Retina (tissue), 1 donor: ENCODE measurements at regions not wholly inside any gene's neighbourhood (a gene's known extent, or its start where the extent isn't known, plus 50 kb on each side); places are given as distances from the start of the nearest gene placed in this dataset.

Source experiments
- DNase-seq: peaks from one replicate; pipeline ENCODE4 v3.0.0-alpha.2; 2016

GRCh38 chr21:28263974-28264373 is 728.7 kb downstream of the LTN1 start:
- DNase-seq: no peak

DNA sequence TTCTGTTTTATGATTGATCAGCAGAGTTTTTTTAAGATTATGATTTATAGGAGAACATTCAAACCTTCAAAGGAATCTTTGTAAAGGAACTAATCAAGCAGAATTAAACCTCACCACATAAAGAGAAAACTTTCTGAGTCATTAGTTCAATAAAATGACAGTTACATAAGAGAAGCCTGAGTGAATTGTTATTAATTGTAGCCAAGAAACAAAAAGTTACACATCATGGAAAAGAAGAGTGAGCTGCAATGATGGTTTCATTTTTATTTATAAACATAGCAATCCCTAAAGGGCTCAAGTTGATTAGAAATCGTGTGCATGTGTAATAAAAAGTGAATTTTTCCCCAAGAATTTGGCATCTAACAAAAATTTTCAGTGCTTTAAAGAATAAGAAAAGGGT is 731.4 kb downstream of the LTN1 start:
- DNase-seq: no peak

GRCh38 chr21:28257276-28257675 is 735.4 kb downstream of the LTN1 start:
- DNase-seq: no peak

- DNase-seq: no peak
Measured at GRCh38 chr21:28256837-28257236, 735.8 kb downstream of the LTN1 start.

DNA sequence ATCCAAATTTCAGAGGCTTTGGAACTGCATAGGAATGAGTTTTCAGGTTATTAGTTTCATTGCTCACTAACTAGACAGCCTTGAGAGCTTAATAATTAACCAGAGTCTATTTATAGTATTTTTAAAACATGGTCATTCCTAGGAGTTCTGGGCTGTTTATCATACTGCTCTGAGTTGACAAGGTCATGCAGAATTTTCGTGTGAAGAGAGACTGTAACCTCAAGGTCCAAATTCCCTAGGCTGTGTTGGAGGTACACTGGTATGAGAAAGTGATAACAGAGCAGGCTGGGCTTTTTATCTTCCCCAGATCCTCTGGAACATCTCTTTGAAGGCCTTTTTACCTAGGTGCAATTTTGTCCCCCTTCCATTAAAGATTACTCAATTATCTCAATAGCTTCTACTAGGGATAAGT is 736.3 kb downstream of the LTN1 start:
- DNase-seq: no peak

- no peak for DNase-seq
Measured at GRCh38 chr21:28253961-28254360, 738.7 kb downstream of the LTN1 start.

GRCh38 chr21:28253338-28253737 is 739.3 kb downstream of the LTN1 start:
- DNase-seq: no peak

GRCh38 chr21:28252928-28253327 is 739.7 kb downstream of the LTN1 start:
- no peak for DNase-seq

DNA sequence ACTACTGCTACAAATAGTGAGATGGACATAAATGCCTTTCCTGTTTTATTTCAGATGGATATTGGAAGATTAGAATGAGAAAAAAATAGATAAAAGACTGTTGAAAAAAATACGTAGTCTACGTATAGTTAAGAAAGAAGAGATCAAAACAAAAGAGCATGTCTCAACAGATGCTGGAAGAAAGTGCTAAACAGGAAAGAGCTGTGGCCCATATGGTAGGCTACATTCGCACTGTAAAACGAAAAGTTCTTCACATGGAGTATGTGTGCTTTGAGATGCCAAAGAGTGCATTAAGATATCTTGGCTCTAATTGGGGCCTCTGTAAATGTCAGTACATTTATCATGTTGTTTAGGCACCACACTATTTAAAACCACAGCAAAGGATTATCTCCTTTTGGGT is 741.7 kb downstream of the LTN1 start:
- DNase-seq: no peak

GRCh38 chr21:28247454-28248020 is 745.1 kb downstream of the LTN1 start:
- no peak for DNase-seq

DNA sequence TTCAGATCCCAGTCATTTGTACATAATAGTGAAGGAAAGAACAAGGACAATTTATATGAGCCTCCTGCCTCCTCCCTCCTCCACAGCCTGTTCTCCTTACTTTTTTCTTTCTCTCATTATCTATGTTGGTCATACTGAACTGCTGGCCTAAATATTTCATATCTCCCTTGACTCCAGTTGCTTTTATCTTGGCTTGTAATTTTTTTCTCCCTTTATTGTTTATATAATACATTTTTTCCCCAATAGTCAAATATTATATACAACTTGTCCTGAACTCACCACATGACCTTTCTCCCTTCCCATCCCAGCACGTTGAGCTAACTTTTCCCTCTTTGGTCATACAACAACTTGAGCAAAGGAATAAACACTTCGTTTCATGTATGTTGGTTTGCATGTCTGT is 752.1 kb downstream of the LTN1 start:
- DNase-seq: no peak

DNA sequence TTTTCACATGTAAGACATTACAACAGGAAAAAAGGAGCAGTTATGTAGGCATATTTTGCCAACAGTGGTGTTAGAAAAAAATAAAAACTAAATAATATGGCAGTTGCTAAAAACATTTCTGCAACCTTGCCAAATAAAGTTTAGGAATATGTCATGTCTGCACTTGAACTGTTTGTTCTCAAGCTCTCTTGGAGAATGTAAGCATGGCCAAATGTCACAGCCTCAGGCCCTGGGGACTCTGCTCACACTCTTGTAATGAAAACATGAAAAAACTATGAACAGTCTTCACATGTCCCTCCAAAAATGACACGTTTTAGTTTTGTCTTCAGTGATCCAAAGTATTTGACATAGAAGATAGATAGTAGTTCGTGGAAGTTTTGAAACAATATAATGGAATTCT is 753.3 kb downstream of the LTN1 start:
- no peak for DNase-seq

DNA sequence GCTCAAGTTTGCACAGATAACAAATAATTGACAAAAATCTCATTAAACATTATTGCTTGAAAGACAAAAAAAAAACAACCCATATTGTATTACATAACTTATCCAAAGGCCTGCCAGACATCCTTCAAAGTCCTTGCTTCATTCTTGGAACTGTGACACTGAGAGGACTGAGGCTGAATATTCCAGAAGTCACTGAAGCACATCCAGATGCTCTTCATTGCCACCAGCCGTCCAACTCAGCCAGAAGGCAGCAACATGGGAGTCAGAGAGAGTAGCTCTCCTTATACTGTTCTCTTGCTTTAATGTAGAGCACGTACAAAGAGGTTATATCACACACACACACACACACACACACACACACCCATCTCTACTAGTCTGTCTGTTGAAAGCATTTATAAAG is 755.0 kb downstream of the LTN1 start:
- DNase-seq: no peak

GRCh38 chr21:28235169-28235895 is 757.3 kb downstream of the LTN1 start:
- no peak for DNase-seq

- DNase-seq: no peak
Measured at GRCh38 chr21:28234326-28234725, 758.4 kb downstream of the LTN1 start.

DNA sequence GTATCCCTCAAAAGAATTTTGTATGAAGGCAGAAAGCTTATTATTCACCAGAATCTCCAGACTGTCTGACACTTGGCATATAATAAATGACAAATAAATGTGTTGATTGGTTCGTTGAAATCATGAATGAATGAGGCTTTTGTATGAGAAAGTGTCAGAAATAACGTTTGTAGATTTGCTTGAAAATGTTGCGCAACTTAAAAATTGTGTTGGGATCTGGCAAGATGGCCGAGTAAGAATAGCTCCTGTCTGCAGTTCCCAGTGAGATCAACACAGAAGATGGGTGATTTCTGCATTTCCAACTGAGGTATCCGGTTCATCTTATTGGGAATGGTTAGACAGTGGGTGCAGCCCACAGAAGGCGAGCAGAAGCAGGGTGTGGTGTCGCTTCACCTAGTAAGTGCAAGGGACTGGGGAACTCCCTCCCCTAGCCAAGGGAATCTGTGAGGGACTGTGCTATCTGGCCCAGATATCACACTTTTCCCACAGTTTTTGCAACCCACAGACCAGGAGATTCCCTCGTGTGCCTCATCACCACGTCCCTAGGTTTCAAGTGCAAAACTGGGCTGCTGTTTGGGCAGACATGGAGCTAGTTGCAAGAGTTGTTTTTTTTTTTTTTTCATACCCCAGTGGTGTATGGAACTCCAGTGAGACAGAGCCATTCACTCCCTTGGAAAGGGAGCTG is 759.0 kb downstream of the LTN1 start:
- DNase-seq: no peak

DNA sequence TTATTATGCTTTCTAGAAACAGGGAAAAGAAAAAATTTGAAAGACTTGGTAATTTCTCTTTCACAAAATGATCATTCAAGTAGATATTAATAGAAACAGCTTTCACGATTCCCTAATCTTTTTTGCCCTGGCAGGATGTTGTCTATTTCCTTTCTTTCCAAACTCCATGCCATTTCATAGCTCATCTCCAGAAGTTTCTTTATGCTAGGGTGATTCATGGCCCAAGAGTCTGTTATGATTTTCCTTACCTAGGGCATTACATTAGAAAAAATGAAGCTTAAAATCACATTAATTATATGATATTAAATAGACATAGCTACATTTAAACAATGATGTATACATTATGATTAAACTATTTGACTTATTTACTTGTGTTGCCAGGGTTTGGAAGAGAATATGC is 762.1 kb downstream of the LTN1 start:
- no peak for DNase-seq

DNA sequence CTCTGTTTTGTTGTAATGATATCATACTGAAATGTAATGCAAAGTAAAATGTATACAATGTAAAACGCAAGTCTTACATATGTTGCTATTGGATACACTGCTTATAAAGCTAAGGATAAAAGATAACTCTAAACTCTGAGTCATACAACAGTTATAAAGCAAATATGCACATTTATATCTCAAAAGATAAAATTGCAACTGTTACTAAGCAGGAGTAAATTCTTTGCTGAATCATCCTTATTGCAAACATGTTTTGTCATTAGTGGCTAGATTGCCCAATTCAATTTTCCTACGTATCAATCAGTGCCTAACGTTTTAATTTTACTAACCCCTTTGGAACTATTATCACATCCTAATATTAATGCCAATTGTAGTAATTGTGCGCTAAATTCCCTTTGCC is 762.9 kb downstream of the LTN1 start:
- no peak for DNase-seq

DNA sequence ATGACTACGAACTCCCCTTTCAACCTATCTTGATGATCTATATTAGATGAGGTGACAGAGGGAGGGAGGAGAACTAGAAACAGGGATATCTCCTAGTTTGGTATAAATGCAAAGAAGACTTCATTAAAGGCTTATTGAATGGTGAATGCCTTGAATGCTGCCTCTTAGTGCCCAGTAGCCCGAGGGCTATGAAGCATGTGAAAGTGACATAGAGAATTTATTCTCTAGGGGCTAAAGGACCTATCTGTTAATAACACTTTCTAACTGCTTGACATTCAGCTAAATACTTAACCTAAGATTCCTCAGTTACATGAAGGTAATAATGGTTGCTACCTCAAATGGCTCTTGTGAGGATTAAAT is 764.1 kb downstream of the LTN1 start:
- no peak for DNase-seq

GRCh38 chr21:28227881-28228635 is 764.6 kb downstream of the LTN1 start:
- no peak for DNase-seq

GRCh38 chr21:28226563-28226962 is 766.1 kb downstream of the LTN1 start:
- DNase-seq: no peak

DNA sequence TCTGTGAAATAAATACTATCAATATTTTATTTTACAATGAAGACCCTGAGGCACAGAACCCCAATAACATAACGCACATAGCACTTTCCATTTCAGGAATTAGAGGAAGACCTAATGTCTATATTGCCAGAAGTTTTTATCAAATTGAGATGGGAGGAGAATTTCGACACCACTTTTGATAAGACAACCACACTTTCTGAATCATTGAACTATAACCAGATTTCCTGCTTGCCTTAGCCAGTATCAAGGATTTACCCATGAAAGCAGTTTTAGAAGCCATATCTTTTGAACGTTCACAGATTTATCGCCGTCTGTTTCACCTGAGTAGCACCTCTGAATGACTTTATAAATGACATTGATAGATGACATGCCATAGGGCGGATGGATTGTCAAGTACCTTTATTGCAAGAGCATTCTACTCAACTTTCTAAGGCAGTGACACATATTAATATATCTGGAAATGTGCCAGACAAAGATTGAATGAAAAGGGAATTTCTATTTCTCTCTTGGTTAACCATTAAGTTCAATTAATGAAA is 768.4 kb downstream of the LTN1 start:
- DNase-seq: no peak

- no peak for DNase-seq
Measured at GRCh38 chr21:28221984-28222383, 770.7 kb downstream of the LTN1 start.

DNA sequence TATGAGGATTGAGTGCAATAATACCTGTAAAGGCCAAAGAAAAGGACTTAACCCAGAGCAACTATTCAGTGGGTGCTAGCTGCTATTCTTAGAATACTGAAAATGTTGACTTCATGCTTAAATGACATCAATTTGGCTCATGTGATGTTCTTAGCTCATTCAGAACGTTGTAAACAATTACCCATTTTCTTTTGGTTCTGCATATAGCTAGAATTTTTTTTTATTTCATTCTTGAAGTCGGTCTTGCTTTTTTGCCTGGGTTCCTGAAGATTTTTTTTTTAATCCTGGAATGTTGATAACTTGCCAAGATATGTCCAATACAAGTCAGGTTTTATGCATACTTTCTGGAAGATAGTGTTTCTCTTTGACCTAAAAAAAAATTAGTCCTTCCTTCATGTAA is 772.0 kb downstream of the LTN1 start:
- DNase-seq: no peak
